ENCODE measurements at regions not wholly inside any gene's neighbourhood (a gene's known extent, or its start where the extent isn't known, plus 50 kb on each side); places are given as distances from the start of the nearest gene placed in this dataset.
"Not testable (repeated sequence)": the region's sequence is repeated elsewhere in the genome, so short reads cannot be mapped to it uniquely, and the experiment has no call there.

DNA sequence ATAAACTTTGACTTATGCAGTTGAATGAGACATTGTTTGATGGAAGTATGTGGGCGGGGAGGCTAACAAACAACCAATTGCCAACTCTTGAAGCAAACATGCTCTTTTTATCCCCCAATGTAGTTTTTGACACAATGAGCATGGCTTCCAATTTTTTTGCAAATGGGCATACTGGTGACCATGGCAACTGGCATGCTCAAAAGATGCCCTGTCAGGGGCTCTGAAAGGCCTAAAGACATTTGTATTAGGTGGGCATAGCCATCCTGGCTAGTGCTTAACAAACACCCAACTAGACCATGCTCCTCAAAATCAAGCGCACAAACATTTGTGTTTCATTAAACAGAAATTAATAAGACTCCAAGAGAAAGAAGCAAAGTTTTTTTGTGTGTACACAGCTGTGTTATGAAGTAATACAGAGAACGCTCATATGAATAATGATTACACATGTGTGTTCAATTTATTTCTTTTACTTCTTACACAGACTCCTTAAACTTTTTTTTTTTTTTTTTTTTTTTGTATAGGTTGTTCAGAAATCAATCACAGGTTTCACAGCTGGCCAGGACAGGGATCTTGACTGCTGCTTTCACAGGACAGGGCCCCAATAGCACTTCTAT, 95.6 kb downstream of the DLEU7 start:
- DNase-seq (ENCODE audit: low spot score), result no peak

- DNase-seq (ENCODE audit: low spot score), result not testable (repeated sequence)
Measured at GRCh38 chr13:50753221-50753620, 90.3 kb downstream of the DLEU7 start.

- not testable (repeated sequence) for DNase-seq (ENCODE audit: low spot score)
Measured at GRCh38 chr13:50755862-50756685, 87.4 kb downstream of the DLEU7 start.

- DNase-seq (ENCODE audit: low spot score), result no peak
Measured at GRCh38 chr13:50757008-50757407, 86.5 kb downstream of the DLEU7 start.

- DNase-seq (ENCODE audit: low spot score), result no peak
Measured at GRCh38 chr13:50758796-50759195, 84.7 kb downstream of the DLEU7 start.

GRCh38 chr13:50760751-50761150, 82.7 kb downstream of the DLEU7 start:
- DNase-seq (ENCODE audit: low spot score), result no peak

- no peak for DNase-seq (ENCODE audit: low spot score)
Measured at GRCh38 chr13:50761406-50761805, 82.1 kb downstream of the DLEU7 start.

DNA sequence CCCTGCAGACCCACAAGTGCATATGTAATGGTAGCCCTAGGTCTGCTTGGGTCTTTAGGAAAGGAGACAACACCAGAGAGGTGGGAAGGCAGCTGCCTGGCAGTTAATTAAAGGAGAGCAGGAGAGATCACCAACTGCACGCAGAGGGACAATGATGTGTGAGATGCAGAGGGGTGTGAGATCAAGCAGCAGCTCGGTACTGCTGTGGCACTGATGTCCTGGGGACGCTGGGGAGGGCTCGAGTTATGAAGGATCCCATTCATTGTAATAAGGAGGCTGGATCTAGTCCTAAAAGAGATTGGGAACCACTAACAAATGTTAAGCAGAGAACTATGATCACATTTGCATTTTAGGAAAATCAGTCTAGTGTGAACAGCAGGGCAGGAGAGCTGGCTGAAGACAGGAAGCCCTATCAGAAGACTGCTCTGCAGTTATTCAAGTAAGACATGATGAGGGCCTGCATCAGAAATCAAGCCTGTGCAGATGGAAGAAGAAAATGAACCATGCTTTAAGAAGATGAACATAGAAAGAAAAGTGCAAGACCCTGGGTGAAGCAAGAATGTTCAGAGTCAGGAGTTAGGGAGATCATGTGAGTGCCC, 80.4 kb downstream of the DLEU7 start:
- no peak for DNase-seq (ENCODE audit: low spot score)

DNA sequence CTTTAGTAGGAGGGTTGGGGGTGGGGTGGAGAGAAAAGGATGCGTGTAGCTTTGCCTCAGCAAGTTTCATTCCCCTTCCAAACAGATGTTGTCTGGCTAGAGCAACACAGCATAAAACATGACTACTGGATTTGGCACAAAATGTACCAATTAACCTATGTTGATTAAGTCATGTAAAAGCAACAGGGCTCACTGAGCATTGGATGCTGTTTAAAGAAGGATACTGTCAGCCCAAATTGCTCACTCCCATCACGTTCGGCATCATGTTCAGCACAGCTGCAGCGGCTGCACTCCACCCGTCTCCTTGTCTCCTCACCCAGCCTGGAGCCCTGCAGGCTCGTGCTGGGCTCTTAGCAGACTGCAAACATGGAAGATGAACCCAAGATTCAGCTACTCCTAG, 77.5 kb downstream of the DLEU7 start:
- DNase-seq (ENCODE audit: low spot score), result no peak

DNA sequence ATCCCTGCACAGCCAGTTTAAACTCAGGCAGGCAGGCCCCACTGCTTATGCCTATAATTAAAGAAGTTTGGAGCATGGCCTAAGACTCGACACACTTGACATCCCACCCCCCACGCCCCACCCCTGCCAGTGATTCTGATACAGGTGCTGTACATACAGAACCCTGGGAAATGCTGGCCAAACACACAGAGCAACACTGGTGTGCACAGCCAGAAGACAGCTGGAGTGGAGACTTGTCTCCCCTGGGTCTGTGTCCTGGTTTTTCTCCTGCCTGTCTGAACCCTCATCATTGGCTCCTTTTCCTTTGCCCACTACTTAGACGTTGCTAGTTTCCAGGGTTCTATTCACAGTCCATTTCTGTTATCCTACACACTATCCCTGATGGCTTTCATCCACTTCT, 76.8 kb downstream of the DLEU7 start:
- DNase-seq (ENCODE audit: low spot score), result no peak

DNA sequence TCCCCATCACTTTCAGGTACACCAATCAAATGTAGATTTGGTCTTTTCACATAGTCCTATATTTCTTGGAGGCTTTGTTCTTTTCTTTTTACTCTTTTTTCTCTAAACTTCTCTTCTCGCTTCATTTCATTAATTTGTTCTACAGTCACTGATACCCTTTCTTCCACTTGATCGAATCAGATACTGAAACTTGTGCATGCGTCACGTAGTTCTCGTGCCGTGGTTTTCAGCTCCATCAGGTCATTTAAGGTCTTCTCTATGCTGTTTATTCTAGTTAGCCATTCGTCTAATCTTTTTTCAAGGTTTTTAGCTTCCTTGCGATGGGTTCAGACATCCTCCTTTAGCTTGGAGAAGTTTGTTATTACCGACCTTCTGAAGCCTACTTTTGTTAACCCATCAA, 70.6 kb downstream of the DLEU7 start:
- DNase-seq (ENCODE audit: low spot score), result not testable (repeated sequence)
